ENCODE measurements at regions not wholly inside any gene's neighbourhood (a gene's known extent, or its start where the extent isn't known, plus 50 kb on each side); places are given as distances from the start of the nearest gene placed in this dataset.

- no peaks in the 10 kb centered on the region for H3F3A ChIP-seq (ENCODE audit: low read depth)
- no peak overlapping the region for H2AFZ ChIP-seq (ENCODE audit: low read length)
- H3K36me3 ChIP-seq (ENCODE audit: insufficient read depth, low read length), result no peaks in the 10 kb centered on the region
- no peaks in the 10 kb centered on the region for H4K20me1 ChIP-seq (ENCODE audit: insufficient read depth, low read length, poor library complexity, severe bottlenecking)
- H3K27me3 ChIP-seq (ENCODE audit: insufficient read depth, low read length, poor library complexity, severe bottlenecking), result no peaks in the 10 kb centered on the region
- TF ChIP-seq EZH2phosphoT487 (IDR thresholded peaks at IDR 0.05; ENCODE audit: borderline replicate concordance) (no peak), CTCF (conservative IDR thresholded peaks at IDR 0.05; ENCODE audit: low read length) (no peak)
- H3K4me2 ChIP-seq (ENCODE audit: low read depth, low read length, poor library complexity, severe bottlenecking), result no peak overlapping the region
- H3K4me3 ChIP-seq (ENCODE audit: low read length, poor library complexity, severe bottlenecking), result no peak overlapping the region
- H3K9me2 ChIP-seq (replicated peaks; ENCODE audit: low read depth, low read length), result no peaks in the 10 kb centered on the region
- no peaks in the 10 kb centered on the region for H3K9me3 ChIP-seq (ENCODE audit: insufficient read depth, low read depth, low read length)
- no peaks in the 10 kb centered on the region for H3K4me1 ChIP-seq (ENCODE audit: insufficient read depth, low read length, poor library complexity, severe bottlenecking)
- H3K79me2 ChIP-seq (ENCODE audit: insufficient read depth, low read length), result no peaks in the 10 kb centered on the region
- no peak overlapping the region for H3K9ac ChIP-seq (ENCODE audit: low read depth, low read length, poor library complexity, severe bottlenecking)
Observed at GRCh38 chr9:82467436-82467835, 478.9 kb downstream of the SPATA31D1 start.

- no peak for TF ChIP-seq CTCF (conservative IDR thresholded peaks at IDR 0.05; ENCODE audit: low read length)
- no peak for TF ChIP-seq EZH2phosphoT487 (IDR thresholded peaks at IDR 0.05; ENCODE audit: borderline replicate concordance)
- Histone ChIP-seq H3F3A (ENCODE audit: low read depth) (no peaks in the 10 kb centered on the region), H3K9me2 (replicated peaks; ENCODE audit: low read depth, low read length) (no peaks in the 10 kb centered on the region), H4K20me1 (ENCODE audit: insufficient read depth, low read length, poor library complexity, severe bottlenecking) (no peaks in the 10 kb centered on the region), H3K9me3 (ENCODE audit: insufficient read depth, low read depth, low read length) (no peaks in the 10 kb centered on the region), H3K27me3 (ENCODE audit: insufficient read depth, low read length, poor library complexity, severe bottlenecking) (no peaks in the 10 kb centered on the region), H3K79me2 (ENCODE audit: insufficient read depth, low read length) (no peaks in the 10 kb centered on the region), H3K4me1 (ENCODE audit: insufficient read depth, low read length, poor library complexity, severe bottlenecking) (no peaks in the 10 kb centered on the region), H3K4me3 (ENCODE audit: low read length, poor library complexity, severe bottlenecking) (no peak overlapping the region), H3K4me2 (ENCODE audit: low read depth, low read length, poor library complexity, severe bottlenecking) (no peak overlapping the region), H3K9ac (ENCODE audit: low read depth, low read length, poor library complexity, severe bottlenecking) (no peak overlapping the region), H2AFZ (ENCODE audit: low read length) (no peak overlapping the region), H3K36me3 (ENCODE audit: insufficient read depth, low read length) (no peaks in the 10 kb centered on the region)
Observed at GRCh38 chr9:82474235-82474634, 485.7 kb downstream of the SPATA31D1 start.

GRCh38 chr9:82475584-82476301 lies 487.2 kb downstream of the SPATA31D1 start:
- Histone ChIP-seq H3F3A (ENCODE audit: low read depth) (no peaks in the 10 kb centered on the region), H3K4me3 (ENCODE audit: low read length, poor library complexity, severe bottlenecking) (no peak overlapping the region), H3K4me1 (ENCODE audit: insufficient read depth, low read length, poor library complexity, severe bottlenecking) (no peaks in the 10 kb centered on the region), H3K4me2 (ENCODE audit: low read depth, low read length, poor library complexity, severe bottlenecking) (no peak overlapping the region), H2AFZ (ENCODE audit: low read length) (no peak overlapping the region), H3K36me3 (ENCODE audit: insufficient read depth, low read length) (no peaks in the 10 kb centered on the region), H4K20me1 (ENCODE audit: insufficient read depth, low read length, poor library complexity, severe bottlenecking) (no peaks in the 10 kb centered on the region), H3K27me3 (ENCODE audit: insufficient read depth, low read length, poor library complexity, severe bottlenecking) (no peaks in the 10 kb centered on the region), H3K9me3 (ENCODE audit: insufficient read depth, low read depth, low read length) (no peaks in the 10 kb centered on the region), H3K9me2 (replicated peaks; ENCODE audit: low read depth, low read length) (no peaks in the 10 kb centered on the region), H3K9ac (ENCODE audit: low read depth, low read length, poor library complexity, severe bottlenecking) (no peak overlapping the region), H3K79me2 (ENCODE audit: insufficient read depth, low read length) (no peaks in the 10 kb centered on the region)
- TF ChIP-seq EZH2phosphoT487 (IDR thresholded peaks at IDR 0.05; ENCODE audit: borderline replicate concordance) (no peak), CTCF (conservative IDR thresholded peaks at IDR 0.05; ENCODE audit: low read length) (no peak)

All from Loucy (cell line).